HG03039 (cell line): ENCODE measurements at regions not wholly inside any gene's neighbourhood (a gene's known extent, or its start where the extent isn't known, plus 50 kb on each side); places are given as distances from the start of the nearest gene placed in this dataset.

ENCODE experiments used
- ATAC-seq: cut with Tn5 transposase; IDR thresholded peaks from one replicate; pipeline ENCODE4 v1.9.1; 2021; ENCODE audit warnings: mild to moderate bottlenecking, moderate library complexity; ENCODE audit not compliant: unreplicated experiment

DNA sequence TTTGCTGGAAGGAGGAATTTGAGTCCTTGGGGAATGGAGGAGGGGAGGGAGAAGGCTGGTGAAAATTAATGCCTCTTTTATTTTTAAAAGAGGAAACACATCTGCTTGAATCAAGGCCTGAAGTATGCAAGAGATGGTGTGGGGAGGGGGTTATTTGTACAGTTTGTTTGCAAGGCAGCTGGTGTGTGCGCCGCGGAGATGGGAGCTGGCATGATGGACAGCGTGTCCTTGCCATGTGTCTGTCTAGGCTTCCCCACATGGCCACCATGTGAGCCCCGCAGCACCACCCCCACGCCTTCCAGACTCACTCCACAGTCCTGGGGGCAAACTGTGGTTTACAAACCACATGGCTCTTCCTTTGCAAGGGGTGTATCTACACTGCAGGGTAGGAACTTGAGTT lies 154.8 kb upstream of the APCDD1 start:
- no peak for ATAC-seq

DNA sequence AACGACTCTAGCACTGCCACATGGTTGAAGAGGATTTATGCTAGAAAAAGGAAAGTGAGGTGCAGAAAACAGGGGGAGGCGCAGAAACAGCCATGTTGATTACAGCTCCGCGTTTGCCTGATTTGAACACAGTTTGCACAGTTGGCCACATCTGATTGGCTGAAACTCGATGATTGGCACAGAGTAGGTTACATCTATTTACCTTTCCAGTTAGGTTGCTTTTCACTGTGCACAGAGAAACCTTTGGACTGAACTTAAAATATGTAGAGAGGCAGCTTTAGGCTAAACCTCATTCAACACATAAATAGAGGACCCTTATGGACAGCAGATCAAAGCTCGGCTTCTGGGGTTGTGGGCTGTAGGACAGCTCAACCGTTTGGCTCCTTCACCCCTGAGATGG lies 153.7 kb upstream of the APCDD1 start:
- no peak for ATAC-seq

DNA sequence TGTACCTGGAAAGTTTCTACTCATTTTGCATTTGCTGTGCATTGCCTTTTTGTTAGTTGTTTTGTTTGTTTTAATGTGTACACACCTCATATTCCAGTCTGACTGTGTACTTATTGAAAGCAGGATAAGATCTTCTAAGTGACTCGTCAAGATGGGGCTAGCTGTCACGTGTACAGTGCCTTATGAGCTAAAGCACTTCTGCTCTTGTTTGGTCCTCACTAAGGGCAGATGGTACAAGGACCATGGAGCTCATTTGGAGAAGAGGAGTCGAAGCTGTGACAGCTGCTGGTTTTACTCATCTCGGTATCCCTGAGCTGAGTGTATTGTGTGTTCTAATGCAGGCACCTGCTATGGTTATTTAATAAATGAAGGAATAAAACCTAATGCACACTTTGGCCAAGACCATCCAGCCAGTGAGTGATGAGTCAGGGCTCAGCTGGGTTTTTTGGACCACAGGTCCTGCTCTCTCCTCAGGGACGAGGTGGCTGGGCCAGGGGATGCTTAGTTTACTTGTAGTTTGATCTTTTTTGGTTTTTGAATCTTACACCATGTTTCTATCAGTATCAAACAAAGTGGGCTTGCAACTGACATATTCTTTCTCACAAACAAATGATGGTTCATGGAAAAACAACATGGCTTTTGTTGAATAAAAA lies 152.5 kb upstream of the APCDD1 start:
- ATAC-seq: no peak

DNA sequence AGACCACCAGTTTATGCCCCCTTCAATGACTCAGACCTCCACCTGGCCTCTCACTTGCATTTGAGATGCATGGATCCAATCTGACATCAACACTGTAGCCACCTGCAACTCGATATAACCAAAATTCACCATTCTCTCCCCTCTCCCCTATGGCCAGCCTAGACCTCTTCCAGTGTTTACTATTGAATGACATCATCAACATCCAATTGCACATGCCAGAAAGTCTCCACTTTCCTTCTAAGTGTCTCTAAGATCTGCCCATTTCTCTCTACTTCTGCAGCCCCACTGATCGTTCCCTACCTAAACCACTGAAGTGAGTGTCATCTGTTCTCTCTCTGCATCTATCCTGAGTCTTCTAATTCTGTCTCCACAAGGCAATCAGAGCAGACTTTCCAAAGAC lies 151.3 kb upstream of the APCDD1 start:
- ATAC-seq: no peak

DNA sequence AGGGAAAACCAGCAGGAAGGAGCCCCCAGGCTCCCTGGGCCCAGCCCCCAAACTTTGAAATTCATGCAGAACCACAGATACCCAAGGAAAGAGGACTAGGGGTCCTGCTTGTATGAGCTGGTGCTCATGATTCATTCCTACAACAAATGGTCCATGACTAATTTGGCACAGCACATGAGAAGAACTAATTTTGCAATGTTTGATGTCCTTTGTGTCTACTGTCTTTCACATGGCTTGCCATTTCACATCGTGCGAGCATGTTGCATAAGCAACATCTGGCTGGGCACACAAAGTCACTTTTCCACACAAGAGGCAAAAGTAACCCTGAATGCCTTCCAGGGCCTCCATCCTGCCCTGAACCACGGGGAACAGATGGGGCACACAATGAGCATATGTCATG lies 149.6 kb upstream of the APCDD1 start:
- no peak for ATAC-seq

DNA sequence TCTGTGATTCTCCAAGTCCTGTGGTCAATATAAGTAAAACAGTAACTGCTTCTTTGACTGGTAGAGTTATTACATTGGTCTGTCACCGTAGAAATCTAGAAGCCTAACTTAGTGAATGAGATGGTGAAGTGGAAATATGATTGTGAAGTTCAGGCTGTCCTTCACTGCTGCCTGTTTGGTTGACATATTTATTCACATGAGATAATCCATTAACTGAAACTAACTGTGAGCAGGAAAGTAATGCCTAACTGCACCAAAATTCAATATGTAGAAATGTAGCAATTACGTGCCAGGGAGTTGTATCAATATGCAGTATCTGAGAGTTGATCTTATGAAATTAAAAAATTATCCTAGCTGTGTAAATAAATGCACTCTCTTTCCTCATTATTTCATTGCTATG lies 147.7 kb upstream of the APCDD1 start:
- no peak for ATAC-seq

DNA sequence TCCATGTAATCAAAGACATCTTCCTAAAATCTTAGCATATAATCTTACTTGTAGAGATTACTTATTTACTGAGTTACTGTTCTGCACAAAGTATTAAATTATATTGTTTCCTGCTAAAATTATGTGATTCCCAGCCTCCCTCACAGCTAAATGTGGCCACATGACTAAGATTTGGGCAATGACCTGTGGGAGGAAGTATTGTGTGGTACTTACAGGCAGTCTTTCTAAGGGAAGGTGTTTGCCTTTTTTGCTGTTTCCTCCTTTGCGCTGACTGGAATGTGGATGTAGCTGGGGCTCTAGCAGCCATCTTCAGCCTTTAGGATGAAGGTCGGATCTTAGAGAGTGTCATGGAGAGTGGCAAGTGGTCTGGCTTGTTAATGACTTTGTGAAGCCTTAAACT lies 146.3 kb upstream of the APCDD1 start:
- no peak for ATAC-seq

DNA sequence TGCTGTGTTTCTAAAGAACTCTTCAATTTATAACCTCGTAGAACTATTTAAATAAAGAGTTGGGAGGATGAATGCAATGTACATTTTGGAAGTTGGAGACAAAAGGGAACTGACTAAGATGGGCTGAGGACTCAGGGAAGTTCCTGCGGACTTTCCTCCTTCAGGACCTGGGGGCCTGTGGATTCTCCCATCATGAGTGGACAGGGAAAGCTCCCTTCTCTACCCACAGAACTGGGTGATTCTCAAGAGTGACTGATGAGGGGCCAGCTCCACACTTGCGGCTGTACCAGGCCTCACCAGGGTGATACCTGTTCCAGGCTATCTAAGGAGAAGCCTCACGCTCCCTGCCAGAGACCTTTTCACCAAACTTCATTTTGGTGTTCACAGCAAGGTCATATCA lies 143.8 kb upstream of the APCDD1 start:
- ATAC-seq: no peak

DNA sequence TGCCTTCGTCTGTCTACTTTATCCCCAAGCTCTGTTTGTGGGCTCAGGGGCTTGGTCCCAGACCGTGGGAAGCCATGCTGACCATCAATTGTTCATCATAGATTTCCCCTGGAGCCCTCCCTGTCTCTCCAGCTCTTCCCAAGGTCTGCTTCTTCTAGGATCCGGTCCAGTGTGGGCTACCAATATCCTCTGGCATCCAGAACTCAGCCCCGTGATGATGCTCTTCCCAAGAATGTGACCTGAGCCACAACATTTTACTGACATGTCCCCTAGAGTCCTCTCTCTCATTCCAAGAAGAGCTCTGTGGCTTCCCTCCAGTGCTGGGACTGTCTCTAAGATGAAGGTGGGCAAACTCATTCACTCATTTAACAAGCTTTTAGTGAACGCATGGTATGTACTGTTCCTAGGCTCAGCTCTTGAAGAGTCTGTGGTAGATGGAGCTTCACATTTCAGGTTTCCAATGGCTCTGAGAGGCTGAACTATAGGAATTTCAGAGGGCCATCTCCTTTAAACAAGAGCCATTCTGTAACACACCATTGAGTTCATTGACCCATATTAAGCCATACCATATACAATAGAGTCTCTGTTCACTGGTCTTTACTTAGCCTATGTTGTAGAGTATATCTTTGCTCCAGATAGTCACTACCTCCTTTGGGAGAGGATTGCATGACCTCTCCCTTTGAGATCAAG lies 142.0 kb upstream of the APCDD1 start:
- no peak for ATAC-seq

DNA sequence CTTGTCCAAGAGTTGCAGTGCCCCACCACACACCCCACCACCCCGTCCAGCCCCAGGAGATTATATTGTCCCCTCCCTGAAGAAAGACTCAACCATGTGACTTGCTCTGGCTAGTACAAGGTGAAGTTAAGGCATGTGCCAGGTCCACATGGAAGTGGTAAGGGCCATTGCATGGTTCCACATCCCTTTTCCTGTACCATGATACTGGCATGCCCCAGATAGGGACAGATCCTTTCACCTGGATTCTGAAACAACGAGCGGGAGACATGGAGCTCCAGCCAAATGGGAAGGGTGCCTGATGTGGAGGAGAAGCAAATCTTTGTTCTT lies 141.5 kb upstream of the APCDD1 start:
- no peak for ATAC-seq

DNA sequence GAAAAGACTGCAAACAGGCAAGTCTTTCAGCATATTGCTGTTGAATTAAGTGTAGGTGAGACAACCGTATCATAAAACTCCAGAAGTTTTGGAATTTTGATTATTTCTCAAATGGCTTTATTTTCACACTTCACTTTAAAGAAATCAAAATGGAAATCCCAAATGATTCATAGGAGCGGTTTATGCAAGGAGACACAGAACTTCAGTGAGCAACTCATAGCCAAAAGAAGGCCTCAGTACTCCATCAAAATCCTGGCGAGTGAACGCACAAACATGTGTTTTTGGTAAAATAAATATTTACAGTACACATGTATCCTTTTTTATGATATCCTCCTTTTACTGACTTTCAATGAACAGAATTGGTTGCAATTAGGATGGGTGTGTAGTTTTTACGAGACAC lies 140.4 kb upstream of the APCDD1 start:
- no peak for ATAC-seq

DNA sequence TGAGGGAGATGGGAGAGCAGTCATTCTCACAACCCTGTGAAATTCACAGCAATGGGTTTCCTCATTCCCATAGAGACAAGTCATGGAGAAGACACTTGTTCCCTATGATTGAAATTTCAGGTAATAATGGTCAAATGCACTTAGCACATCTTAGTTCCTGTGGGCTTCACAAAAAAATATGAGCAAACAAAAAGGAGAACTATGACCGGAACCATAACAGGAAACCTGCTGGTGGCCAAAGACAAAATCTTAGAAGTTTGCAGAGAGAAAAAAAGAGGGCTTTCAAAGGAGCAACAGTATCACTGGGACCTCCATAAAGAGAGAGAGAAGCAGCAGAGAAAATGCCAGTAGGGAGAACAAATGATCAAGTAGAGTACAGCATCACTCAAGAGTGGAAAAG lies 138.9 kb upstream of the APCDD1 start:
- no peak for ATAC-seq

DNA sequence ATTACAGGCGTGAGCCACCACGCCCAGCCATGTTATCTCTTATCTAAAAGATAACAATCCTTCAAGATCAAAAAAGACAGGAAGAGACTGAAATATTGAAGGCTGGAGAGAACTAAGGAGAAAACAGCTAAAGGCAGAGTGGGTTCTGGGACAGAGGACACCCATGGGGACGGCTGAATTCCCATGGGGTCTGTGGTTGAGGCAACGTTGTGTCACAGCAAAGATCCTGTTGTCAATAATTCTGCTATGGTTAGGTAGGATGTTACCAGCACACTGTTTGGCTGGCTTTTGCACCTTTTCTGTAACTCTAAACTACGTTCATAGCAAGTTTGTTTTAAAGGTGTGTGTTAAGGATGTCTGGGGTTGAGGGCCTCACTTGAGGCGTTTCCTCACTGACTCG lies 137.7 kb upstream of the APCDD1 start:
- ATAC-seq: no peak

DNA sequence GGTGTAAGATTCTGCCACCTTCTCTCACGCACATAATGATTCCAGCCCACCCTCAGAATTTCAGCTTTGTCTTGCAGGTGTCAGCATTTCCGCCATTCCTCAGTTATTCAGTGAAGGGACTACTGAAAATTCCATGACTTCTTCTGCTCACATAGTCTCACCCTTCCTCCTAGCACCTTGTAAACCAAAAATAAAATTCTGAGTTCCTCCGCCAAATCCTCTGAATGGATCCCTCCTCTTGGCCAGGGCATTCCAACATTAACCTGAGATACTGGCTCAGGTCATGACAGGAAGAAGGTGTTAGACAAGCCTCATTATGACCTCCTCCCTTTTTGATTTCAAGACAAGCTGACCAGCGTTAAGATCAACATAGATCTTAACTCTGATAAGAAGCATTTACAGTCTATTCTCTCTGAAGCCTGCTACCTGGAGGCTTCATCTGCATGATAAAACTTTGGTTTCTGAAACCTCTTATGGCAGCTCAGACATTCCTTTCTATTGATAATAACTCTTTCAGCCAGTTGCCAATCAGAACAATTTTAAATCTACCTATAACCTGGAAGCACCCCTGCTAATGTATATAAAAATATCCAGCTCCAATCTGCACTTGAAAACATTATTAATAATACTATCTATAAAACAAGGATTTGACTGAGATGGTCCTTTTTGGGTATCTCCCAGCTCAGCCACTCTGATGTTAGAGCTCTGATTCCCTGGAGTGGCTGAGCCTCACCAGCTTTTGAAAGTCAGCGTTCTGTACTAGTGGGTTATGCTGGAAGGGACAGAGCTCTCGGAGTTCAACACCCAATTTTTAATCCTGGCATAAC lies 136.4 kb upstream of the APCDD1 start:
- no peak for ATAC-seq

DNA sequence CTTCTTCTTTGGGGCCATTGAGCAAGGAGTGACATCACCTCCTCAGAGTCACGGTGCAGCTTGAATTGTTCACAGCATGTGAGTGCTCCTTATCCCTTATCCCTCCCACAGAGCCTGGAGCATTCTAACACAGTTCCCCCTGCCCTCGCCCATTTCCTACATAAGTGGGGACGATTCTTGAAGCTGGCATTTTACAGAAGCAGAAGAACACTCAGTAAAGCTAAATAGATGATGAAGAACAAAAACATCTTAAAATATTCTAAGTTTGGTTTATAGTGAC lies 135.8 kb upstream of the APCDD1 start:
- no peak for ATAC-seq

DNA sequence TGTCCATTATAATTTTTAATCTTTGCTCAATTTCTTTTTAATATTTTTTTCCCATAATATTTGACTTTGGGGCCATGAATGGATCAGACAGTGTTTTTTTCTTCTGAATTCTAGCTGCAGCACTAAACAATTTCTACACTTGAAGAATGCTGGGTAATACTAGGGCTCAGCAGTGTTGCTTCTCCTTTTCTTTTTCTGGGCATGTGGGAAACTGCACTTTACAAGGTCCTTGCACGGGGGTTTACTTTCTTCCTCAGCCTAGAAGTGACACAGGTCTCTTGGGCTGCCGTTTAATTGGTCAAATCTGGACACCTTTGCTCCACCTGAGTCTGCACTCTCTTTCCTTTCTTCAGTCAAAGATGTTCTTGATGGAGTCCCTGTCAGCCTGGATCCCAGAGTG lies 135.4 kb upstream of the APCDD1 start:
- ATAC-seq: no peak

DNA sequence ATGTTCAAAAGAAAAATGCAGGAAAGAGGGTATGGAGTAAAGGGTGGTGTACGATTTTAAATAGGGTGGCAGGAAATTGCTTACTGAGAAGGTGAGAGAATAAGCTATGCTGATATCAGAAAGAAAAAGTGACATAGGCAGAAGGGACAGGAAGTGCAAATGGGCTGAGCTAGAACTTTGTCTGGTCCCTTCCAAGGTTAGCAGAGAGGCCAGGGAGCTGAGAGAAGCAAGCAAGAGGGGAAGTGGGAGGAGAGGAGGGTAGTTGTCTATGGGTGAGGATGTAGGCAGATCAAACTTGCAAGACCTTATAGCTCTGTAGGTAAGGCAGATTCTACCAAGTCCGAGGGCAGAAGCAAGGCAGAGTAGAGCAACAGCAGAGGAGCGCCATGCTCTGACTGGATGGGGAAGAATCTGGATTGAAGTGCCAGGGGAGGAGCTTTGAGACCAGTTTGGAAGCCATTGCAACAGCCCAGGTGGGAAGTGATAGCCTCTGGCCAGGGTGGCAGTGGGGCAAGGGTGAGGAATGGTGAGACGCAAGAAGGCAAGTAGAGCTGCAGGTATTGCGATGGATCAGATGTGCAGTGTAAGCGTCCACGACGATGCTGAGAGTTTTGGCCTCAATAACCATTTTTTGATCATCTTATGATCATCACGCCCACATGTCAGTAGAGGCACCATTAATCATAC lies 134.4 kb upstream of the APCDD1 start:
- no peak for ATAC-seq

DNA sequence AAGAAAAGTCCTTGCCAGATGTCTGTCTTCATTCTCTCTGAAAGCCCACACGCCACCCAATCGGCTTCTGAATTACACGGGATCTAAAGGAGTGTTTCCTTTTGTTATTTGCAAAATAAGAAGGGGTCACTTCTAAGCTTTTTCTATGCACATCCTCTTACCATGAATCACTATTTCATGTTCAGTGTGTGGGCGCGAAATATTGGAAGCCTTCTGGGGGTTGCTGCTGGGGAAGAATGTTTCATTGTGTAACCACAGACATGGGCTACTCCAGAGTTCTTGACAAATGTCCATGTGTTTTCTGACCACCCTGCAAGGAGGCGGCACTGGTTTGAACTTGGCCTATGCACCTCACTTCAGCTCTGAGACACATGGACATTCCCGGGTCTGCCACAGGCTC lies 133.6 kb upstream of the APCDD1 start:
- ATAC-seq: no peak

DNA sequence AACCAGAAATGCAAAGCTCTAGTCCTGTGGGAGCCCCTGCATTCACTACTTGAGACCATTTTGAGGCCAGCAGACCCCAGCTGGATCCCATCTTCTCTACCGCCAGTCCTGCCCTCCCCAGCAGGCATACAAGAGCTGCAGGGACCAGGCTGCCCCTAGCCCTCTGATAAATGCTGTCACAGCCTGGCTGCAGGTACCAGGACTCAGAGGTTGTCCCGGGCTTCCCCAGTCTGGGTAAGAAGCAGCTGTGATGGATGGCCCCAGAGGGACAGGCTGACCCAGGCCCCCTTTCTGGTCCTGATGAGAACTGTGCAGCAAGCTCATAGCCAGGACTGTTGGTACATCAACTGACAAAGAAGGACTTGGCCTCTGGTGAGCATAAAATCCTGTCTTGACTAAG lies 132.9 kb upstream of the APCDD1 start:
- no peak for ATAC-seq

DNA sequence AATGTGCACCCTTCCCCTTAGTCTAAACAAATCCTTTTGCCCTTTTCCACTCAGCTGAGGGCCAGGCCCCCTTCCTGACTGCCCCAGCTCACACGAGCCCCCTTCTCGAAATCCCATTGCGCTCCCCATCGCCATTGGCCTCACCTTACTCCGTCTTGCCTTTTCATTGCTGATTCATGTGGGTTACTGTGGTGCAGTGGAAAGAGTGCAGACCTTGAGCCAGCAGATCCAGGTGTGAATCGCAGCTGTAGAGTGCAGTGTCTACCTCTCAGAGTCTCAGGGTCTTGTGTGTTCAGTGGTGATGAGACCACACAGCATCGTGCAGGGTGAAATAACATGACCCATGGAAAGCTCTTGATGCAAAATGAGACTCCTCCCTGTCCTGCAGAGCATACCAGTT lies 132.4 kb upstream of the APCDD1 start:
- ATAC-seq: no peak

DNA sequence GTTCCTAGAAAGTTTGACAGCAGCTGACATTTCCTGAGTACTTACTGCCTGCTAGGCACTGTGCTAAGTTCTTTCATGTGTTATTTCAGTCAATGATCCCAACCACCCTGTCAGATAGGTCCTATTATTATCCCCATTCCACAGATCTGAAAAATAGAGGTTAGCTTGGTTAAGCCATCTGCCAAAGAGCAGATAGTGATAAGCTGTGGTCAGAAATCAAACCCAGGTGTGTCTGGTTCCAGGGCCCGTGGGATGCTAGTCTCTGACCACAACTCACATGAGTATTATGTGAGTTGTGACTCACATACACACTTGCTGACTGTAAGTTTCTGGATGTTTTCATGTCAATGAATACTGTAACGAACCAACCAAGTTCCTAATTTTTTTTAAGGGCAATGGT lies 132.0 kb upstream of the APCDD1 start:
- no peak for ATAC-seq

DNA sequence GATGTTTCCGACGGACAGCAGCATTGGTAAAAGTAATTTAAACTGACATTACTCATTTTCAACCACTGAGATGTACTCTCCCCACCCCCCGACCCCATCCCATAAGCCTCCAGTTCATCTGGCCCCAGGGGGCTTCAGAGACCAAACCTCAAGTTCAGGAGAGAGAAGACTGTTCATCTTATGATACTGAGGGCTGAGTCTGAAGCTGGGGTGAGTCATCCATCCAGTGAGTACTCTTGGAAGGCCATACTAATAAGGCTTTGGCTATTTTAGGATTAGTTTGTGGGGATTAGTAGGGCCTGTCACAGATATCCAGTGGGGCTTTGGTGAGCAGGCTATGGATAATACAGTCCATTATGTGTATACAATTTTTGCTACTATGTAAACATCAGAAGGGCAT lies 125.3 kb upstream of the APCDD1 start:
- ATAC-seq: no peak
